Fibroblast of skin of right biceps (primary cell): ENCODE measurements at regions not wholly inside any gene's neighbourhood (a gene's known extent, or its start where the extent isn't known, plus 50 kb on each side); places are given as distances from the start of the nearest gene placed in this dataset.

ENCODE experiments used
- DNase-seq: peaks from one replicate; pipeline ENCODE4 v3.0.0-alpha.2; 2013

GRCh38 chr4:122671919-122672490 lies 51.1 kb upstream of the IL21 start:
- DNase-seq = no peak

DNA sequence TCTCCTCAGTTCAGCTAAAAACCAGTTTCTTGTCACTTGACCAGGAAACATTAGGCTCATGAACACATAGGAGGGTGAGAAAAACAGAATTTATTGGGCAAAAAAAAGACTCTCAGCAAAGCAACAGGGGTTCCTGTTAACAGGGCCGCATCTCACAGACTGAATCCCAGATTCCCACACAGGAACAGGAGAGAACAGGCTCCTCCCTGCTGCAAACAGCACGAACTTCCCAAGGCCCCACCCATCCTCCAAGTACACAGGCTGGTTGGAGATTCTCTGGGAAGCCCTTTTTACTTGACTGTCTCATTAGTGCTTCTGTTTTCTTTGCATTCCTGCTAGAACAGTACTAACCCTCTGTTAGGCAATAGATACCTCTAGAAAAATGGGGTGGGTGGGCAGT lies 52.4 kb upstream of the IL21 start:
- DNase-seq = peak; percentile 34

- peak; percentile 39 for DNase-seq
These were observed 53.5 kb upstream of the IL21 start for GRCh38 chr4:122674371-122674770.

DNA sequence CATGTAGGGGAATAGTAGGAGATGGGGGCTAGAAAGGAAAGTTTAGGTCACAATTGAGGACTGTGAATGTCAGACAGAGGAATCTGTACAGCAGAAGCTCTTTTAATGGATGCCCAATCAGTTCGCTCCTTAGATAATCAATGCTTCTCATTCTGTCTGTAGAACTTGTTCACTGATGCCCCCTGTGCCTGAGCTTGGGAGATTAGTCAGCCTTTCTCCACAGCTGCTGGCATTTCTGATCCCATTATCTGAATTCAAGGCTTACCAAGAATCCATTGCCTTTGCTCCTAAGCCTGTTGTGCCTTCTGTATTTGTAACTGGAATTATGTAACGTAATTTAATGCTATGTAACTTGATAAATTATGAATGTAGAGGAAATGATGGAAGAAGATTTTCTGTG lies 53.2 kb upstream of the BBS12 start:
- DNase-seq = no peak

DNA sequence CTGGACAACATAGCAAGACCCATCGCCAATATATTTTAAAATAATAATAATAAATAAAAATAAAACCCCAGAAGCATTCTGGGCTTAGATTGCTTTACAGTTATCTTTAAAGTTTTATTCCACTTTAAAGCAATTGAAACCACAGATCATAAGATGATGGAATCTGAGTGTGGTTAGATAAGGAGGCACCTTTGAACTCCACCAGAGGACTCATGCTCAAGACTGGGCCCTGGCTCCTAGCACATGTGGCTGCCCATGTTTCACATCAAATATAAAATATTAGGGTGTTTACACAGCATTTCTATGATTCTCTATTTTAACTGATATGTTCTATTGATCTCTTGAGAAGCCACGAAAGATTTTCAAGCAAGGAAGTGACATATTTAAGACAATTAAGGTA lies 52.6 kb upstream of the BBS12 start:
- no peak for DNase-seq

- DNase-seq = no peak
These were observed 50.9 kb upstream of the BBS12 start for GRCh38 chr4:122681568-122681967.
